Left renal pelvis (tissue), 4 donors: ENCODE measurements at regions not wholly inside any gene's neighbourhood (a gene's known extent, or its start where the extent isn't known, plus 50 kb on each side); places are given as distances from the start of the nearest gene placed in this dataset.
"Not testable (repeated sequence)": the region's sequence is repeated elsewhere in the genome, so short reads cannot be mapped to it uniquely, and the experiment has no call there.

Source experiments
- DNase-seq, 4 donors: peaks; one replicate each; pipeline ENCODE4 v3.0.0-alpha.2; 2013; ENCODE audit warnings: low read depth in 4 of 4, low spot score in 3 of 4

- DNase-seq: no peak
Measured at GRCh38 chr11:69869311-69869939, 50.2 kb upstream of the FGF3 start.

- no peak for DNase-seq
Measured at GRCh38 chr11:69870766-69871165, 51.5 kb upstream of the FGF3 start.

GRCh38 chr11:69873166-69874077 lies 54.2 kb upstream of the FGF3 start:
- no peak for DNase-seq

- DNase-seq: no peak
Measured at GRCh38 chr11:69874178-69874983, 55.2 kb upstream of the FGF3 start.

- no peak for DNase-seq
Measured at GRCh38 chr11:69874984-69875624, 55.9 kb upstream of the FGF3 start.

- DNase-seq: no peak
Measured at GRCh38 chr11:69876013-69876412, 56.8 kb upstream of the FGF3 start.

GRCh38 chr11:69877235-69877634 lies 58.0 kb upstream of the FGF3 start:
- DNase-seq: no peak

- DNase-seq: not testable (repeated sequence)
Measured at GRCh38 chr11:69877704-69878103, 58.5 kb upstream of the FGF3 start.

- DNase-seq: no peak
Measured at GRCh38 chr11:69878144-69878883, 59.1 kb upstream of the FGF3 start.

- no peak for DNase-seq
Measured at GRCh38 chr11:69878927-69879728, 59.9 kb upstream of the FGF3 start.

GRCh38 chr11:69879729-69880005 lies 60.5 kb upstream of the FGF3 start:
- no peak for DNase-seq

GRCh38 chr11:69880041-69880825 lies 61.0 kb upstream of the FGF3 start:
- no peak for DNase-seq

- DNase-seq: no peak
Measured at GRCh38 chr11:69880826-69881445, 61.7 kb upstream of the FGF3 start.

- DNase-seq: no peak
Measured at GRCh38 chr11:69881467-69882269, 62.5 kb upstream of the FGF3 start.

- no peak for DNase-seq
Measured at GRCh38 chr11:69882270-69882608, 63.0 kb upstream of the FGF3 start.

GRCh38 chr11:69883292-69884255 lies 64.4 kb upstream of the FGF3 start:
- no peak for DNase-seq
